SH-SY5Y (cell line): ENCODE measurements at regions not wholly inside any gene's neighbourhood (a gene's known extent, or its start where the extent isn't known, plus 50 kb on each side); places are given as distances from the start of the nearest gene placed in this dataset.

Experiments
- GATA2 ChIP-seq: IDR thresholded peaks from 2 replicates; pipeline ENCODE4 v1.6.1; 2011; ENCODE audit warnings: mild to moderate bottlenecking, low read depth, low read length
- GATA3 ChIP-seq: IDR thresholded peaks from 2 replicates; pipeline ENCODE4 v1.6.1; 2011; ENCODE audit warnings: low read depth, mild to moderate bottlenecking, low read length, moderate library complexity

- TF ChIP-seq GATA2 (no peak), GATA3 (no peak)
Measured at GRCh38 chr2:67776276-67776675, 286.5 kb downstream of the C1D start.
